SH-SY5Y (cell line): ENCODE measurements at regions not wholly inside any gene's neighbourhood (a gene's known extent, or its start where the extent isn't known, plus 50 kb on each side); places are given as distances from the start of the nearest gene placed in this dataset.

ENCODE experiments used
- GATA2 ChIP-seq: IDR thresholded peaks from 2 replicates; pipeline ENCODE4 v1.6.1; 2011; ENCODE audit warnings: mild to moderate bottlenecking, low read depth, low read length
- GATA3 ChIP-seq: IDR thresholded peaks from 2 replicates; pipeline ENCODE4 v1.6.1; 2011; ENCODE audit warnings: low read depth, mild to moderate bottlenecking, low read length, moderate library complexity

DNA sequence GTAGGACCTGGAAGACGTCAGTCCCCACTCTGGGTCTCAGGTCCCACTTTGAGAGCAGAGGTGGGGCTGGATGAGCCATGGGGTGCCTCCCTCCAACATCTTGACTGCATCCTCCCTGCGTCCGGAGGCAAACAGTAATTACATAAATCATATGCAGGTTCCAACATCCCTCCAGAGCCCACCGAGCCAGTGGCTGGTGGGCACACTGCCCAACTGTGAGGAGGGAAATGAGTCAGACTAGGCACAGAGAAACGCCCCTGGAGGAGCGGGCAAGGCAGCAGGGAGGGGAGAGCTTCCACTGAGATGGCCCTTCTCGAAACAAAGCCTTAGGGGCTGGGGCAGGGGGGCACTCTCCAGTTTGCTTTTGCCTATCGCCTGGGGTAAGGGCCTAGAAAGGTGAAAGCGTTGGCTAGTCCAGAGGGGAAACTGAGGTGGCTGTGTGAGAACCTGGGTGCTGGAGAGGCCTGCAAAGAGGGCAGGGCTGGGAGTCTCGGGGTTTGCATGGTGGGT lies 168.2 kb upstream of the MYCN start:
- TF ChIP-seq GATA3 (no peak), GATA2 (no peak)
